ENCODE measurements at regions not wholly inside any gene's neighbourhood (a gene's known extent, or its start where the extent isn't known, plus 50 kb on each side); places are given as distances from the start of the nearest gene placed in this dataset.

GRCh38 chr6:50658561-50658960 lies 54.8 kb upstream of the TFAP2D start:
- in situ Hi-C loops (cut with HindIII; ENCODE audit: low pct_ligation_motif_present, low pct_unique_long_range_greater_than_20kb, low sequenced_read_pairs) = no loop called here
- DNase-seq = no peak

DNA sequence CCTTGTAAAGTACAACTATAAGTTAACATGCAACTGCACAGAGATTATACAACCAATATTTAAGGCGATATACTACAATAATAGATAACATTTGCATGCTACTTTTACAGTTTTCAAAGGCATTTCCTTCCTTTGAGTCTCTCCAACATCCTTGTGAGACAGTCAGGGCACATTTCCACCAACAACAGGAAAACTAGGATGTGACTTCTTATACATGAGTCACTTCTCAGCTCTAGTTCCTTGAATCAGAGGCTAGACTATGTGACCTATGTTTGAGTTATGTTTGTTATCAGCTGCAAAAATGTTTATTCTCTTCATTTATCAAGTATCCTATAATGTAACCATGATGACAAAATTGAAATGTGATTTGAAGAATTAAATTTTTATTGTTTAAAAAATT lies 51.7 kb upstream of the TFAP2D start:
- no peak for DNase-seq
- in situ Hi-C loops (cut with HindIII; ENCODE audit: low pct_ligation_motif_present, low pct_unique_long_range_greater_than_20kb, low sequenced_read_pairs) = no loop called here
